Ammon's horn (tissue), 1 donor: ENCODE measurements at regions not wholly inside any gene's neighbourhood (a gene's known extent, or its start where the extent isn't known, plus 50 kb on each side); places are given as distances from the start of the nearest gene placed in this dataset.
"Not testable (repeated sequence)": the region's sequence is repeated elsewhere in the genome, so short reads cannot be mapped to it uniquely, and the experiment has no call there.

Experiments used
- DNase-seq: peaks from one replicate; pipeline ENCODE4 v3.0.0-alpha.2; 2016; ENCODE audit warnings: low spot score

- no peak for DNase-seq
Observed at GRCh38 chr5:92023555-92023954, 640.4 kb upstream of the ARRDC3 start.

- no peak for DNase-seq
Observed at GRCh38 chr5:92023141-92023471, 640.0 kb upstream of the ARRDC3 start.

GRCh38 chr5:92022415-92023140 is 639.5 kb upstream of the ARRDC3 start:
- DNase-seq = no peak

GRCh38 chr5:92019376-92019990 is 636.4 kb upstream of the ARRDC3 start:
- no peak for DNase-seq

- DNase-seq = no peak
Observed at GRCh38 chr5:92017776-92018175, 634.7 kb upstream of the ARRDC3 start.

GRCh38 chr5:92011845-92012244 is 628.7 kb upstream of the ARRDC3 start:
- DNase-seq = not testable (repeated sequence)

GRCh38 chr5:92003806-92004205 is 620.7 kb upstream of the ARRDC3 start:
- no peak for DNase-seq

- no peak for DNase-seq
Observed at GRCh38 chr5:92002721-92003274, 619.7 kb upstream of the ARRDC3 start.

GRCh38 chr5:91998774-91999173 is 615.7 kb upstream of the ARRDC3 start:
- no peak for DNase-seq

GRCh38 chr5:91983869-91984268 is 600.8 kb upstream of the ARRDC3 start:
- DNase-seq = no peak

- DNase-seq = no peak
Observed at GRCh38 chr5:91978221-91978882, 595.2 kb upstream of the ARRDC3 start.

- DNase-seq = no peak
Observed at GRCh38 chr5:91977579-91977978, 594.5 kb upstream of the ARRDC3 start.

GRCh38 chr5:91976451-91976850 is 593.3 kb upstream of the ARRDC3 start:
- no peak for DNase-seq

GRCh38 chr5:91963166-91963565 is 580.0 kb upstream of the ARRDC3 start:
- DNase-seq = no peak

GRCh38 chr5:91957666-91958065 is 574.5 kb upstream of the ARRDC3 start:
- DNase-seq = no peak

GRCh38 chr5:91956738-91957137 is 573.6 kb upstream of the ARRDC3 start:
- DNase-seq = no peak

GRCh38 chr5:91955610-91956009 is 572.5 kb upstream of the ARRDC3 start:
- DNase-seq = no peak

GRCh38 chr5:91954136-91954535 is 571.0 kb upstream of the ARRDC3 start:
- no peak for DNase-seq

GRCh38 chr5:91950328-91950727 is 567.2 kb upstream of the ARRDC3 start:
- no peak for DNase-seq

GRCh38 chr5:91946870-91947269 is 563.8 kb upstream of the ARRDC3 start:
- DNase-seq = no peak

GRCh38 chr5:91941588-91941987 is 558.5 kb upstream of the ARRDC3 start:
- no peak for DNase-seq

- no peak for DNase-seq
Observed at GRCh38 chr5:91938441-91938840, 555.3 kb upstream of the ARRDC3 start.

GRCh38 chr5:91937121-91937520 is 554.0 kb upstream of the ARRDC3 start:
- no peak for DNase-seq
